Fibroblast of the aortic adventitia (primary cell): ENCODE measurements at regions not wholly inside any gene's neighbourhood (a gene's known extent, or its start where the extent isn't known, plus 50 kb on each side); places are given as distances from the start of the nearest gene placed in this dataset.

Experiments used
- DNase-seq: peaks from one replicate; pipeline ENCODE4 v3.0.0-alpha.2; 2010; ENCODE audit warnings: low read depth
- H3K4me3 ChIP-seq: 2 replicates; pipeline ENCODE4 v1.5.1; 2011; ENCODE audit warnings: low read depth, mild to moderate bottlenecking, control low read depth, low read length, moderate library complexity
- TF ChIP-seq, protein P1 (sequence below): IDR thresholded peaks from 2 replicates; pipeline ENCODE4 v1.5.1; 2011; ENCODE audit warnings: mild to moderate bottlenecking, low read length, control low read depth, inconsistent platforms; ENCODE audit not compliant: insufficient read depth

DNA sequence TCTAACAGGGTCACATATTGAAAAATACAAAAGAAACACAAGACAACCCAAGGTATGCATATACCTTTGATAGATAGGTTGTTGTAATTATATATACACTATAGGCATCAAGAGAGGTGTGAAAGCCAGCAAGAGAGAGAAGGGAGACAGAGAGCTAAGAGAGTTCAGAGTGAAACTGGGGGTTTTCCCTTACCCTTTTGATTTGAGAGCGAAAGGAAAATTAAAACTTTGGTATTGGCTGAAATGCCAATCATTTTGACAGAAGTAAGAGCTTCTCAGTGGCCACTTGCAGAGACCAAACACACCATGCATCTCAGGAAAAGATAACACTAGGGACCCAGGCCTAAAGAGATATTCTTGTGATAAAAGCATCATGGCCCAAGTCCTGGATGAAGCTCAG, 183.6 kb downstream of the SHOX2 start:
- TF ChIP-seq, protein P1, sequence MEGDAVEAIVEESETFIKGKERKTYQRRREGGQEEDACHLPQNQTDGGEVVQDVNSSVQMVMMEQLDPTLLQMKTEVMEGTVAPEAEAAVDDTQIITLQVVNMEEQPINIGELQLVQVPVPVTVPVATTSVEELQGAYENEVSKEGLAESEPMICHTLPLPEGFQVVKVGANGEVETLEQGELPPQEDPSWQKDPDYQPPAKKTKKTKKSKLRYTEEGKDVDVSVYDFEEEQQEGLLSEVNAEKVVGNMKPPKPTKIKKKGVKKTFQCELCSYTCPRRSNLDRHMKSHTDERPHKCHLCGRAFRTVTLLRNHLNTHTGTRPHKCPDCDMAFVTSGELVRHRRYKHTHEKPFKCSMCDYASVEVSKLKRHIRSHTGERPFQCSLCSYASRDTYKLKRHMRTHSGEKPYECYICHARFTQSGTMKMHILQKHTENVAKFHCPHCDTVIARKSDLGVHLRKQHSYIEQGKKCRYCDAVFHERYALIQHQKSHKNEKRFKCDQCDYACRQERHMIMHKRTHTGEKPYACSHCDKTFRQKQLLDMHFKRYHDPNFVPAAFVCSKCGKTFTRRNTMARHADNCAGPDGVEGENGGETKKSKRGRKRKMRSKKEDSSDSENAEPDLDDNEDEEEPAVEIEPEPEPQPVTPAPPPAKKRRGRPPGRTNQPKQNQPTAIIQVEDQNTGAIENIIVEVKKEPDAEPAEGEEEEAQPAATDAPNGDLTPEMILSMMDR = no peak
- H3K4me3 ChIP-seq = no peak overlapping the region
- no peak for DNase-seq

DNA sequence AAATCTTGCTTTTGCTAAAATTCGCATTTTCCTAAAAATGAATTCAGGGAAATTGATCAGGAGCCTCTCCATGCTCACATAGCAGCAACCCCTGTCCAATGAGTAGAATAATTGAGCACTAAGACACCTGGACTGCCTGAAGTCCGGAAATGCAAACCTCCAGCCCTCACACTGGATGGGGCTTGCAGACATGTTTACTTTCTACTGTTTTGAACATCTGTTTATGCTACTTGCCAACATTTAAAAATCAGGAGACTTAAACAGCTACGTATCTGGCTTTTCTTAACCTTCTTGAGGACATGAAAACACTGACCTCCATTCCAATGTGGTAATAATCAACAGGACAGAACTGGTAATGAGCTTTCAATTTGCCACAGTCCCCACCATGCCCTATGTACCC, 184.4 kb downstream of the SHOX2 start:
- no peak overlapping the region for H3K4me3 ChIP-seq
- TF ChIP-seq, protein P1 = no peak
- DNase-seq = no peak

DNA sequence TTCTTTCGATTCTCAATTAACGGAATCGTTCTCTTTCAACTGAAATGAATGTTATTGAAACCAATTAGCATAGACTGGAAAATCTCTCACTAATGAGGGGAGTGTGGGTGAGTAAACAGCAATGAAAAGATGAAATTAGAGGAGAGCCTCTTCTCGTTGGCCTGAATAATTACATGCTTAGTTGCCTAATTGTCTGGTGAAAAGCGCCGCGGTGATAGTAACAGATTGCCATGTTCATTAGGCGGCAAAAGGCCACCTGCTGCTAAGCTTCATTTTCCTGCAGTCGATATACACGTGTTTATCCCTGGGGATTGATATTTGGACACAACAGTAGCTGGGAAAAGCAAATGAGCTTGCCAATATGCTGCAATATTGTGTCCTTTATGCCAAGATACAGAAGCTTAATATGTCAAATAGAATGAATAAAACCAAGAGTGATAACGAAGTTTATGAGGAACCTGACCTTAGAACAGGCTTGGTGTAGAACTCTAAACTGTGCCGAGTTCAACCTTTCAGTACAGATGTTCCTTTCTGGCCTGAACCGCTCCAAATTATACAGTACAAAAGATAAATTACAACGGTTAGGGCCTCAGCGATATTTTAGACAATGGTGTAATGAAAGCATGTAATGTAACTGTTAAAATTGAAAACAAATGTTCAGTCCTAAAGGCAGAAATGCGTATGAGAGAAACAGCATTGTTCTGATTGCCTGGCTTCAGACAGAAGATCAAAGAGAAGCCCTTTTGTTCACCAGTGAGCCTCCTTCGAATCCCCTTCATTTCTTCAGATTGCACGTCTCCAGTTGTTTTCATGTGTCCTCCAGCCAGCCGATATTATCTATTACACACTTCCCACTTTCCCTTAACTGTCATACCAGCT, 185.2 kb downstream of the SHOX2 start:
- TF ChIP-seq, protein P1 = no peak

DNA sequence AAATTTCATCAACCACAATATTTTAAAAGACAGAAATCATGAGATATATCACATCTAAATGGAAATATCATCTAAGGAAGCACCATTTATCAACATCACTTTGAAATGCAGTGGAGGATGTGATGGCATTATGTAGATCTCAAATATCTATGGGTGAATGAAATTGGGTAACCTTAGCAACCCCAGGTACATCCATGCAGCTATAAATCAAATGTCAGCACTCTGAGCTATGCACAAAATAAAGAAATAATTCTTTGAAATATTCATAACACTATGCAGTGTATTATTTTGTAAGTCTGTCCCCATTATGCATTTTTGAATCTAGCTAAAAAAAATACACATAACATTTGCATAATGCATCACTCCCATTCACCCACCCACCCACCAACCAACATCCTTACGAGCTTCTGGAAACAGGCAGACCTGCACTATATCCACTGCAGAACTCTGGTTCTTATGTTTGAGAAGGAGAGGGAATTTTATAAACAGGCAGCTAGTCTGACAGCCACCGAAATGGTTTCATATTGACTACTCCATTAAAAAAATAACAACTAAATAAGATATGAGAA, 186.8 kb downstream of the SHOX2 start:
- TF ChIP-seq, protein P1 = no peak
- H3K4me3 ChIP-seq = no peak overlapping the region
- DNase-seq = no peak

More for the DNA sequence above, 185.2 kb downstream of the SHOX2 start:
- no peak overlapping the region for H3K4me3 ChIP-seq
- DNase-seq = no peak

DNA sequence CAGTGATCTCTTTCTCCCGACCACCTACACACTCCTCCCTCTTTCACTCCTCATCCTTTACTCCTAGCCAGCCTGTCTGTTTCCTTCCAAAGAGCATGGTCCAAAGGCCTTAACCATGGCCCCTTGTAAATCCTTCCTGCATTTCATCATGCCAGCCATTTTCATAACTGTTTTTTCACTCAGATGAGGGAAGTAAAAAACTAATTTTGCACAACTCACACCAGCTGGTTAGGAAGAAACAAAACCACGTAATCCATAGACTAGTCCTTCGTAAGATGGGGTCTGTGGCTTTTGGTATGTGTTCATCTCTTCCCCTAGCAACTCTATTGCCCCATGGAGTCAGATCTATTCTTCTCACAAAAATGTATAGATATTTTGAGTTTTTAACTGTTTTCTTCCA, 187.8 kb downstream of the SHOX2 start:
- TF ChIP-seq, protein P1 = no peak
- H3K4me3 ChIP-seq = no peak overlapping the region
- DNase-seq = no peak

DNA sequence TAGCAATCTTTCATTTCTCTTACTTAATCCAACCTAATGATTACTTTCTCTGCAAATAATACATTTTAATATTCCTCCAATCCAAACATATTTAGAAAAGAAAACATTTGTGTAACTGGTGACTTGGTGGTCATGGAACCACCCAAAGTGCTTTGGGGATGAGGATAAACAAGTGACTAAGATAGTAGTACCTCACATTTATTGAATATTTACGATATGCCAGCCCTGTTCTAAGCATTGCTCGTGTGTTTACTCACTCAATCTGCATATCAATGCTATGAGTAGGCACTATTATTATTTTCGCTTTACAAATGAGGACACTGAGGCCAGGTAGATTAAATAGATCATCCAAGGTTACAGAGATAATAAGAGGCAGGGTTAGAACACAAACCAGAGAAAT, 189.5 kb downstream of the SHOX2 start:
- no peak for DNase-seq
- TF ChIP-seq, protein P1 = no peak
- no peak overlapping the region for H3K4me3 ChIP-seq

DNA sequence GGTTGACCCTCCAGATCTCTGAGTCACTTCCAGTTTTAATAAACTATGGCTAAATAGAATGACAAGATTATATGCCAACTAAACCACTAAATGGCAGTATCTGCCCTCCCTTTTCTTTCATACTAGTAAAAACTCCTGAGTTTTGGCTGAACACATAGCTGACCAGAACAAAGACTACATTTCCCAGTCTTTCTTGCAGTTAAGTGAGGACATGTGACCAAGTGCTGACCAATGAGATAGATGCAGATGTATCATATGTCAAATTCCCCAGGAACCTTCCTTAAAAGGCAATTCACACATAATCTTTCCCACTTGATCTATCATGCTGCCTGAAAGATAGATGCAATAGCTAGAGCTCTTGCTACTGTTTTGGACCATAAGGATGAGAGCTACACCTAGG, 191.3 kb downstream of the SHOX2 start:
- TF ChIP-seq, protein P1 = no peak
- DNase-seq = peak; percentile 3
- H3K4me3 ChIP-seq = no peak overlapping the region
